ENCODE measurements at regions not wholly inside any gene's neighbourhood (a gene's known extent, or its start where the extent isn't known, plus 50 kb on each side); places are given as distances from the start of the nearest gene placed in this dataset.

- peak overlapping the region; percentile 61 for H3K27ac ChIP-seq (ENCODE audit: low read depth, low read length)
- H3K9me3 ChIP-seq (ENCODE audit: control insufficient read depth in 5 of 5, low read length in 5 of 5): no peaks in the 10 kb centered on the region
- H3K27me3 ChIP-seq (ENCODE audit: control insufficient read depth in 5 of 5, insufficient read depth in 4 of 5, low read length in 5 of 5): no peaks in the 10 kb centered on the region
- no peaks in the 10 kb centered on the region for H3K36me3 ChIP-seq (ENCODE audit: control insufficient read depth in 5 of 5, insufficient read depth in 5 of 5, low read length in 5 of 5)
- peaks cover 0 to 19% (median 12%) of the 10 kb centered on the region in 5 donors for H3K4me1 ChIP-seq (ENCODE audit: control insufficient read depth in 5 of 5, insufficient read depth in 5 of 5, low read length in 5 of 5)
- no peak overlapping the region for H3K4me3 ChIP-seq (ENCODE audit: low read depth in 1 of 5, low read length in 5 of 5)
- H3K9ac ChIP-seq (ENCODE audit: low read length in 5 of 5): peak overlapping the region in 1 of 5 donors; percentile 48
Measured at GRCh38 chr5:103464835-103465484, 97.6 kb downstream of the NUDT12 start.

GRCh38 chr5:103463261-103463660, 99.3 kb downstream of the NUDT12 start:
- Histone ChIP-seq H3K36me3 (ENCODE audit: control insufficient read depth in 5 of 5, insufficient read depth in 5 of 5, low read length in 5 of 5) (no peaks in the 10 kb centered on the region), H3K9ac (ENCODE audit: low read length in 5 of 5) (no peak overlapping the region), H3K4me1 (ENCODE audit: control insufficient read depth in 5 of 5, insufficient read depth in 5 of 5, low read length in 5 of 5) (peaks cover 0 to 19% (median 12%) of the 10 kb centered on the region in 5 donors), H3K9me3 (ENCODE audit: control insufficient read depth in 5 of 5, low read length in 5 of 5) (no peaks in the 10 kb centered on the region), H3K27ac (ENCODE audit: low read depth, low read length) (no peak overlapping the region), H3K27me3 (ENCODE audit: control insufficient read depth in 5 of 5, insufficient read depth in 4 of 5, low read length in 5 of 5) (no peaks in the 10 kb centered on the region), H3K4me3 (ENCODE audit: low read depth in 1 of 5, low read length in 5 of 5) (no peak overlapping the region)

DNA sequence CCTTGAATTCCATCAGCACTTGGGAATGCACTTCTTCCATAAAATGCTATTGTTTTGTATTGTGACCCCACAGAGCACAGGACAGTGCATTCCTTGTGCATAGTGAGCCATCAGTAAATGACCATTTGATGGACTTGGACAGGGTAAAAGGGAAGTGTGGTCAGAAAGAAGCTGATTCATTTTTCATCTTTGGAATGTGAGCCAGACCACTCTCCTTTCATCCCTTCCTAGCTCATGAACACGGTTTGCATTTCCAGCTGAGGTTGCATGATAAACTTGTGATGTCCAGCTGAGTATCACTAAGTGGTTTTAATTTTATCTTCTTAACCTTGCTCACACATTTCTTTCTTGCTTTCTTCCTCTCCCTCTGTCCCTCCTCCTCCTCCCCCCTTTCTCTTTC, 101.3 kb downstream of the NUDT12 start:
- Histone ChIP-seq H3K9ac (ENCODE audit: low read length in 5 of 5) (no peak overlapping the region), H3K36me3 (ENCODE audit: control insufficient read depth in 5 of 5, insufficient read depth in 5 of 5, low read length in 5 of 5) (no peaks in the 10 kb centered on the region), H3K4me1 (ENCODE audit: control insufficient read depth in 5 of 5, insufficient read depth in 5 of 5, low read length in 5 of 5) (peaks cover 0 to 15% (median 12%) of the 10 kb centered on the region in 5 donors), H3K27ac (ENCODE audit: low read depth, low read length) (no peak overlapping the region), H3K4me3 (ENCODE audit: low read depth in 1 of 5, low read length in 5 of 5) (no peak overlapping the region), H3K9me3 (ENCODE audit: control insufficient read depth in 5 of 5, low read length in 5 of 5) (no peaks in the 10 kb centered on the region), H3K27me3 (ENCODE audit: control insufficient read depth in 5 of 5, insufficient read depth in 4 of 5, low read length in 5 of 5) (no peaks in the 10 kb centered on the region)

GRCh38 chr5:103458497-103459040, 104.0 kb downstream of the NUDT12 start:
- Histone ChIP-seq H3K36me3 (ENCODE audit: control insufficient read depth in 5 of 5, insufficient read depth in 5 of 5, low read length in 5 of 5) (no peaks in the 10 kb centered on the region), H3K27me3 (ENCODE audit: control insufficient read depth in 5 of 5, insufficient read depth in 4 of 5, low read length in 5 of 5) (no peaks in the 10 kb centered on the region), H3K27ac (ENCODE audit: low read depth, low read length) (no peak overlapping the region), H3K4me1 (ENCODE audit: control insufficient read depth in 5 of 5, insufficient read depth in 5 of 5, low read length in 5 of 5) (no peaks in the 10 kb centered on the region), H3K4me3 (ENCODE audit: low read depth in 1 of 5, low read length in 5 of 5) (no peak overlapping the region), H3K9me3 (ENCODE audit: control insufficient read depth in 5 of 5, low read length in 5 of 5) (no peaks in the 10 kb centered on the region), H3K9ac (ENCODE audit: low read length in 5 of 5) (no peak overlapping the region)

GRCh38 chr5:103456476-103456875, 106.1 kb downstream of the NUDT12 start:
- no peaks in the 10 kb centered on the region for H3K9me3 ChIP-seq (ENCODE audit: control insufficient read depth in 5 of 5, low read length in 5 of 5)
- H3K9ac ChIP-seq (ENCODE audit: low read length in 5 of 5): no peak overlapping the region
- H3K27ac ChIP-seq (ENCODE audit: low read depth, low read length): no peak overlapping the region
- peaks cover 0 to 11% (median 0%) of the 10 kb centered on the region in 5 donors for H3K4me1 ChIP-seq (ENCODE audit: control insufficient read depth in 5 of 5, insufficient read depth in 5 of 5, low read length in 5 of 5)
- no peaks in the 10 kb centered on the region for H3K36me3 ChIP-seq (ENCODE audit: control insufficient read depth in 5 of 5, insufficient read depth in 5 of 5, low read length in 5 of 5)
- H3K27me3 ChIP-seq (ENCODE audit: control insufficient read depth in 5 of 5, insufficient read depth in 4 of 5, low read length in 5 of 5): no peaks in the 10 kb centered on the region
- no peak overlapping the region for H3K4me3 ChIP-seq (ENCODE audit: low read depth in 1 of 5, low read length in 5 of 5)

GRCh38 chr5:103455796-103456195, 106.8 kb downstream of the NUDT12 start:
- Histone ChIP-seq H3K27me3 (ENCODE audit: control insufficient read depth in 5 of 5, insufficient read depth in 4 of 5, low read length in 5 of 5) (no peaks in the 10 kb centered on the region), H3K27ac (ENCODE audit: low read depth, low read length) (no peak overlapping the region), H3K9me3 (ENCODE audit: control insufficient read depth in 5 of 5, low read length in 5 of 5) (no peaks in the 10 kb centered on the region), H3K4me3 (ENCODE audit: low read depth in 1 of 5, low read length in 5 of 5) (no peak overlapping the region), H3K36me3 (ENCODE audit: control insufficient read depth in 5 of 5, insufficient read depth in 5 of 5, low read length in 5 of 5) (no peaks in the 10 kb centered on the region), H3K9ac (ENCODE audit: low read length in 5 of 5) (no peak overlapping the region), H3K4me1 (ENCODE audit: control insufficient read depth in 5 of 5, insufficient read depth in 5 of 5, low read length in 5 of 5) (peaks cover 0 to 16% (median 0%) of the 10 kb centered on the region in 5 donors)

DNA sequence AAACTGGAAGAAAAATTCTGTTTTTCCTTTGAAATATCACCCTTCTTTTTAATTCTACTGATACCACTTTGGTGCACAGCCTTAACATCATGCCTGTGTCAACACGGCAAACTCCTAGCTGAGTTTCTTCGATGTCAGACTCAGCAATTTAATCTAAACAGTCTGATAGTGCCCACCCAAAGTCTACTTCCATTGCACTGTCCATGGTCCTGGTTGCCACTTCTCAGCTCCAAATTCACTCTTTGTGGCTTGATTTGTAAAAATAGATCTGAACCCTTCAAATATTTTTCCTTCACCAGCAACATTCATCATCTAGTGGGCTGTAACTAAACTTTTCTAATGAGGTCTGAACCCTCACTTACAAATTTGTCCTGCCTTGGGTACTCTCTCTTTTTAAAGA, 107.8 kb downstream of the NUDT12 start:
- no peaks in the 10 kb centered on the region for H3K9me3 ChIP-seq (ENCODE audit: control insufficient read depth in 5 of 5, low read length in 5 of 5)
- H3K9ac ChIP-seq (ENCODE audit: low read length in 5 of 5): no peak overlapping the region
- no peak overlapping the region for H3K4me3 ChIP-seq (ENCODE audit: low read depth in 1 of 5, low read length in 5 of 5)
- H3K27me3 ChIP-seq (ENCODE audit: control insufficient read depth in 5 of 5, insufficient read depth in 4 of 5, low read length in 5 of 5): no peaks in the 10 kb centered on the region
- H3K36me3 ChIP-seq (ENCODE audit: control insufficient read depth in 5 of 5, insufficient read depth in 5 of 5, low read length in 5 of 5): no peaks in the 10 kb centered on the region
- H3K27ac ChIP-seq (ENCODE audit: low read depth, low read length): no peak overlapping the region
- peaks cover 0 to 21% (median 0%) of the 10 kb centered on the region in 5 donors for H3K4me1 ChIP-seq (ENCODE audit: control insufficient read depth in 5 of 5, insufficient read depth in 5 of 5, low read length in 5 of 5)

DNA sequence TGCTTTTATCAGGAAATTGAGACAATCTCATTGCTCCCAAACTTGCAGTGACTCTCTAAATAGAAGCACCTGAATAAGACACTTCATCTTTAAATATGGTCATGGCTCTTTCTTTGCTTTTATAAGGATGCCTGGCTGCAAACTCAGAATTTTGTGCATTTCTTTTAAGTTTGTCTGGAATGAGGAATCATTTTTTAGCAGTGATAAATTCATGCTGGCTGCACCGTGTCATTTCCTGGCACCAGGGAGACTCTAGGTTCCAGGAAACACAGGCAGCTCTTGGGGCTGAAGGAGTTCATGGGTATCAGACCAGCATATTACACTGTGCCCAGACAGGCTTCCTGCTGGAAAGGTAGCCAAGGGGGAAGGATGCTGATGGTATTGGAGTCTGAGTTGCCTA, 109.9 kb downstream of the NUDT12 start:
- H3K27me3 ChIP-seq (ENCODE audit: control insufficient read depth in 5 of 5, insufficient read depth in 4 of 5, low read length in 5 of 5): no peaks in the 10 kb centered on the region
- no peak overlapping the region for H3K9ac ChIP-seq (ENCODE audit: low read length in 5 of 5)
- no peaks in the 10 kb centered on the region for H3K36me3 ChIP-seq (ENCODE audit: control insufficient read depth in 5 of 5, insufficient read depth in 5 of 5, low read length in 5 of 5)
- no peak overlapping the region for H3K4me3 ChIP-seq (ENCODE audit: low read depth in 1 of 5, low read length in 5 of 5)
- peaks cover 0 to 21% (median 0%) of the 10 kb centered on the region in 5 donors for H3K4me1 ChIP-seq (ENCODE audit: control insufficient read depth in 5 of 5, insufficient read depth in 5 of 5, low read length in 5 of 5)
- H3K27ac ChIP-seq (ENCODE audit: low read depth, low read length): no peak overlapping the region
- H3K9me3 ChIP-seq (ENCODE audit: control insufficient read depth in 5 of 5, low read length in 5 of 5): no peaks in the 10 kb centered on the region

DNA sequence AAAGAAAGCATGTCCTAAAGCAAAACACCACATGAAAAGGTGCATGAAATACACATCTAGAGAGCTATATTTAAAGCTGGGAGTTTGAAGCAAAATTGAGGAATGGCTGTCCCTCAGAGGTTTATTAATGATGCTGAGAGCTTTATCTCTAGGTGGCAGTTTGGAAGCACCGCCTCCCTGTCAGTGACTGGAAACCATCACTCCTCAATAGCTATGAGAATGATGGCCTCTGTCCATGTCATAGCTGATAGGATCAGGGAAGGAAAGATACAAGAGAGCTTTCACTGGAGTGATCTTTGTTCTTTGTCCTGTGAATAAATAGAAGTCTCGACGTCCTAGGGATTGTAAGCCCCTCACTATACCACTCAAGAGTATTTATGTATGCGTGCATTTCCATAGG, 110.5 kb downstream of the NUDT12 start:
- no peaks in the 10 kb centered on the region for H3K9me3 ChIP-seq (ENCODE audit: control insufficient read depth in 5 of 5, low read length in 5 of 5)
- H3K4me1 ChIP-seq (ENCODE audit: control insufficient read depth in 5 of 5, insufficient read depth in 5 of 5, low read length in 5 of 5): peaks cover 0 to 21% (median 0%) of the 10 kb centered on the region in 5 donors
- peak overlapping the region; percentile 14 for H3K27ac ChIP-seq (ENCODE audit: low read depth, low read length)
- H3K27me3 ChIP-seq (ENCODE audit: control insufficient read depth in 5 of 5, insufficient read depth in 4 of 5, low read length in 5 of 5): no peaks in the 10 kb centered on the region
- H3K9ac ChIP-seq (ENCODE audit: low read length in 5 of 5): no peak overlapping the region
- H3K4me3 ChIP-seq (ENCODE audit: low read depth in 1 of 5, low read length in 5 of 5): no peak overlapping the region
- no peaks in the 10 kb centered on the region for H3K36me3 ChIP-seq (ENCODE audit: control insufficient read depth in 5 of 5, insufficient read depth in 5 of 5, low read length in 5 of 5)

DNA sequence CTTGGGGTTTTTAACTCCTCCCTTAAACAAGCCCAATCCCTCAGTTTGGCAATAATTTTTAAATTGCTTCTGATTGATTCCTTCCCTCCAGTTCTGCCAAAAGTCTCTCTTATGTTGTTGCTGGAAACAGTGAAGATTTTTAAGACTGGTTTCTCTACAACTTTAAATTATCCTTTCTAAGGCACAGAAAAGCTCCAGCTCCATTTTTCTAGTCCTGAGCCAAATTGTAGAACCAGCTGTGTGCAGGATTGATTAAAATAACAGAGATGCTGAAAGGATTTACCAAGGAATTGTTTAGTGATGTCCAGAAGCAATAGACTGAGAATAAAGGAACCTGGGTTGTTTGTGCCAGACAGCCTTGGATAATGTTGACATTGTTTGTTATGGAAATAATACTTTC, 111.3 kb downstream of the NUDT12 start:
- H3K27ac ChIP-seq (ENCODE audit: low read depth, low read length): peak overlapping the region; percentile 14
- no peak overlapping the region for H3K9ac ChIP-seq (ENCODE audit: low read length in 5 of 5)
- peaks cover 0 to 21% (median 0%) of the 10 kb centered on the region in 5 donors for H3K4me1 ChIP-seq (ENCODE audit: control insufficient read depth in 5 of 5, insufficient read depth in 5 of 5, low read length in 5 of 5)
- no peaks in the 10 kb centered on the region for H3K27me3 ChIP-seq (ENCODE audit: control insufficient read depth in 5 of 5, insufficient read depth in 4 of 5, low read length in 5 of 5)
- no peak overlapping the region for H3K4me3 ChIP-seq (ENCODE audit: low read depth in 1 of 5, low read length in 5 of 5)
- no peaks in the 10 kb centered on the region for H3K36me3 ChIP-seq (ENCODE audit: control insufficient read depth in 5 of 5, insufficient read depth in 5 of 5, low read length in 5 of 5)
- H3K9me3 ChIP-seq (ENCODE audit: control insufficient read depth in 5 of 5, low read length in 5 of 5): no peaks in the 10 kb centered on the region
